ENCODE measurements at regions not wholly inside any gene's neighbourhood (a gene's known extent, or its start where the extent isn't known, plus 50 kb on each side); places are given as distances from the start of the nearest gene placed in this dataset.
"Not testable (repeated sequence)": the region's sequence is repeated elsewhere in the genome, so short reads cannot be mapped to it uniquely, and the experiment has no call there.

DNA sequence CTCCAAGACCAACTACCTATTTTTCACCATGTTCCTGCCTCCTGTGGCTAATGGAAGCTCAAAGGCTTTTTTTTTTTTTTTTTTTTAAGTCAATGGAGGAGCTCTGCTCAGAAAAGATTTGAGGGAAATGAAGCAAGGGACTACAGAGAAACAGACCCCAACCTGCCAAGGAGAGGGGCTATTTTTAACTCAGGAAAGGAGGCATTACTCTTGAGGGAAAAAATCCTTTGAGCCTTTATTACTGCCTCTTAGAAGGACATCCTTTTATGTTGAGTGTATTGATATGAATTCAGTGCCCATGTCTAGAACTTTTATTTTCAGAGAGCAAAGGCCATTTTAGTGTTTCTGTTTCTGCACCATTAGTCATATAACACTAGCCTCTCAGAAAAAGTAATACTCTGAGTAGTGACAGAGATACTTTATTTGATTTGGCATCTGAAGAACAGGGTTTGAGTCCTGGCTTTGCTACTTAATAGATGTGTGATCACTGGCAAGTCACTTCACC, 68.1 kb upstream of the PCDH8 start:
- CTCF ChIA-PET = no interaction called here
- TF ChIP-seq, protein P1, sequence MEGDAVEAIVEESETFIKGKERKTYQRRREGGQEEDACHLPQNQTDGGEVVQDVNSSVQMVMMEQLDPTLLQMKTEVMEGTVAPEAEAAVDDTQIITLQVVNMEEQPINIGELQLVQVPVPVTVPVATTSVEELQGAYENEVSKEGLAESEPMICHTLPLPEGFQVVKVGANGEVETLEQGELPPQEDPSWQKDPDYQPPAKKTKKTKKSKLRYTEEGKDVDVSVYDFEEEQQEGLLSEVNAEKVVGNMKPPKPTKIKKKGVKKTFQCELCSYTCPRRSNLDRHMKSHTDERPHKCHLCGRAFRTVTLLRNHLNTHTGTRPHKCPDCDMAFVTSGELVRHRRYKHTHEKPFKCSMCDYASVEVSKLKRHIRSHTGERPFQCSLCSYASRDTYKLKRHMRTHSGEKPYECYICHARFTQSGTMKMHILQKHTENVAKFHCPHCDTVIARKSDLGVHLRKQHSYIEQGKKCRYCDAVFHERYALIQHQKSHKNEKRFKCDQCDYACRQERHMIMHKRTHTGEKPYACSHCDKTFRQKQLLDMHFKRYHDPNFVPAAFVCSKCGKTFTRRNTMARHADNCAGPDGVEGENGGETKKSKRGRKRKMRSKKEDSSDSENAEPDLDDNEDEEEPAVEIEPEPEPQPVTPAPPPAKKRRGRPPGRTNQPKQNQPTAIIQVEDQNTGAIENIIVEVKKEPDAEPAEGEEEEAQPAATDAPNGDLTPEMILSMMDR (conservative IDR thresholded peaks at IDR 0.05; ENCODE audit: low read depth) = no peak
- H3K27ac ChIP-seq = no peak overlapping the region
- POLR2A ChIA-PET (ENCODE audit: low non-redundant PET) = no interaction called here
- no peak for DNase-seq (ENCODE audit: low spot score)

DNA sequence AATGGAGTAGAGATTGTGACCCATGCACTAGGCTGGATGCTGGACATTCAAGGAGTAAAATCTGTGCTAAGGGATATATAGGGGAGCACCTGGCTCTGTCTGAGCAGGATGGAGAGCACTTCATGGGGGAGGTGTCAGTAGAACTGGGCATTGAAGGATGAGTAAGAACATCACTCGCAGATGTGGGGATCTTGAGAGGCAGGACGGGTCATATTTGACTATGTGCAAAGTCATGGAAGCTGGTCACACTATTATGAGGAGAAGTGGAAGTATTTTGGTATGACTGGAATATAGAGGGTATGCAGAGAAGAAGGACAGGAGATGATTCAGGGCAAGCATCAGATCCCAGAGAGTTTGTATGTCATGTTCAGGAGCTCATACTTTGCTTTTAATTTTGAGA, 62.9 kb upstream of the PCDH8 start:
- CTCF ChIA-PET = interaction anchor here (0.9 to 1.1 kb wide), 2 partner anchors 14 to 1352 kb away, joined by 4 read pairs; no protein-coding TSS in a partner anchor
- no peak for DNase-seq (ENCODE audit: low spot score)
- H3K27ac ChIP-seq = no peak overlapping the region
- POLR2A ChIA-PET (ENCODE audit: low non-redundant PET) = no interaction called here
- TF ChIP-seq, protein P1 (conservative IDR thresholded peaks at IDR 0.05; ENCODE audit: low read depth) = no peak

DNA sequence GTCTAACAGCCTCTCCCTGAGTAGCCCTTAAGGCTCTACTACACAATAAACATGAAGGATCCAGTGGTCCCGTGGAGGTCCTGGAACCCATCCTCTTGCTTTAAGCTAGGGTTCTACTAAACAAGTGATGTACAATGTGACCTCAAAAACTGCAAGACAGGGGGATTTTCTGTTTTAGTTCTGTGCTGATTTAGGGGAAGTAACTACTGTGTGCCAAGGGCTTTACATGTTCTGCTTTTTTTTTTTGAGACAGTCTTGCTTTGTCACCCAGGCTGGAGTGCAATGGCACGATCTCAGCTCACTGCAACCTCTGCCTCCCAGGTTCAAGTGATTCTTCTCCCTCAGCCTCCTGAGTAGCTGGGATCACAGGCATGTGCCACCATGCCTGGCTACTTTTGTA, 61.9 kb upstream of the PCDH8 start:
- DNase-seq (ENCODE audit: low spot score); POLR2A ChIA-PET (ENCODE audit: low non-redundant PET); H3K27ac ChIP-seq: not testable (repeated sequence)
- CTCF ChIA-PET = interaction anchor here (0.9 to 1.1 kb wide), 3 partner anchors 13 to 1353 kb away, joined by 3 to 4 read pairs (median 4); no protein-coding TSS in a partner anchor

DNA sequence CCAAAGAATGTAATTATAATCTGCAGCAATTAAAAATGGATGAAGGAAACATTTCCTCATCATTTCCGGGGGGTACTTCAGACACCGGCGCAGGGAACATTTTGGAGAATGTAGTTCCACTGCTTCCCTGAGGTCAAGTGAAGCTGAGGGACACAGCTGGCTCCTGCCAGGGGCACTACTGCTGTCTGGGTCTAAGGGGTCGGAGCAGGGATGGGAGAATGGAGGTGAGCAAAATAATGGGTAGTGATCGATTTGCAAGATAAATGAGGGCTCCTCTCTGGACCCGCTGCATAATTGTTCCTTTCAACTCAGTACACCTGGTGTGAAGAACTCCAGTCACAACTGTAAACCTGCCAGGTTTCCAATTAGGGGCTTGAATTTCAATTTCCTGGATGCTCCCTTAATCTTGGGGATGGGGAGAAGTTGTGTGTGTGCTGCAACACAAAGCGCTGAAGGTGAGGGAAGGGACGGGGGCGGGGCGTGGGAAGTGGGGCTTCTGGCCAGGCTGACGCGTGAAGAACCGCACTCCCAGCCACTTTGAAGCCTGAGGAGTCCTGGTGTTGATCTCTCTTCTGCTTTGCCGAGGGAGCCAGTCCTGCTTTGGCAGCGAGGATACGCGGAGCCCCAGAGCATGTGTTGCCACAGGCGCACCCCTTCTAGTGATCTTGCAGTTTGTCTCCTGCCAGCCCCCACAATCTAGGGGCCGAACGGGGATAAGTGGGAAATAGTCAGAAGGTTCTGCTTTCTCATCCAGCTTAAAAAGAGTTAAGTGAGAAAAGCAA, 57.9 kb upstream of the PCDH8 start:
- CTCF ChIA-PET = interaction anchor here (0.7 kb wide), 1 partner anchor 299 kb away, joined by 3 read pairs; no protein-coding TSS in a partner anchor
- DNase-seq (ENCODE audit: low spot score) = no peak
- TF ChIP-seq, protein P1 (conservative IDR thresholded peaks at IDR 0.05; ENCODE audit: low read depth) = no peak

DNA sequence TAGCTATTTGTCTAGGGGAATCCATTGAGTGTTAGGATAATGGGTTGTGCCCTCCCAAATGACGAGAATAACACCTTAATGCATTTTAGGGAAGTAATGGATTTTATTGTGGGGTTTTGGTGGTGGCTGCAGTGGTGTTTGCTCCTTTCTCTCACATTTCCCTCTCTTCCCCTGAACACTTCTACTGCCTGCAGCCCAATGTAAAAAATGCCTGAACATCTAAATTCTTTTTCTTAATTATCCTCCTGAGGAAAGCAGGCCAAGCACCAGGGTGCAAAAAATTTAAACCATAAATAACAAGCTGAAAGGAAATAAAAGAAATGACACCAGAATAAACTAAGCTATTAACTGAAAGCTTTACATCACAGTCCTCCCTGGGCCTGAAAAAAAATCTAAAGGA, 57.3 kb upstream of the PCDH8 start:
- TF ChIP-seq, protein P1 (conservative IDR thresholded peaks at IDR 0.05; ENCODE audit: low read depth) = no peak
- POLR2A ChIA-PET (ENCODE audit: low non-redundant PET) = no interaction called here
- no peak for DNase-seq (ENCODE audit: low spot score)
- no peak overlapping the region for H3K27ac ChIP-seq
- CTCF ChIA-PET = interaction anchor here (0.5 to 0.7 kb wide), 3 partner anchors 61 to 300 kb away, joined by 3 to 4 read pairs (median 3); no protein-coding TSS in a partner anchor

More for the DNA sequence above, 57.9 kb upstream of the PCDH8 start:
- POLR2A ChIA-PET (ENCODE audit: low non-redundant PET) = no interaction called here
- no peak overlapping the region for H3K27ac ChIP-seq

DNA sequence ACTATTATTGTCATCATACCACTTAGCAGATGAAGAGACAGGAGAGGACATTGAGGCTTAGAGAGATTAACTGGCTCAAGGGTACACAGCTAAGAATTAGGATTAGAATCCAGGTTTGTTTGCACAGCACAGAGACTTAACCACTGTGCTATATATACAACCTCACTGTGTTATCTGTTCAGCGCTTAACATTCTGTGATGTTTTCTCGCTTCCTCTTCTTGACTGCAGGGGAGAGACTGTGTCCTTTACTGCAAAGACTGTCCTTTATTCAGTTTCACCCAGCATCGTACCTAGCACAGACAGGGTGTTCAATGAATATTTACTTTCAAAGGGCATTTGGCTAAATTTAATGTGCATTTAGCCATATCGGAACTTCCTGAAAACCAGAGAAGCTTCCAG, 54.9 kb upstream of the PCDH8 start:
- TF ChIP-seq, protein P1 (conservative IDR thresholded peaks at IDR 0.05; ENCODE audit: low read depth) = no peak
- no peak for DNase-seq (ENCODE audit: low spot score)
- CTCF ChIA-PET = interaction anchor here (0.6 to 1.0 kb wide), 2 partner anchors 57 to 65 kb away, joined by 4 to 5 read pairs; no protein-coding TSS in a partner anchor
- POLR2A ChIA-PET (ENCODE audit: low non-redundant PET) = no interaction called here
- H3K27ac ChIP-seq = no peak overlapping the region

DNA sequence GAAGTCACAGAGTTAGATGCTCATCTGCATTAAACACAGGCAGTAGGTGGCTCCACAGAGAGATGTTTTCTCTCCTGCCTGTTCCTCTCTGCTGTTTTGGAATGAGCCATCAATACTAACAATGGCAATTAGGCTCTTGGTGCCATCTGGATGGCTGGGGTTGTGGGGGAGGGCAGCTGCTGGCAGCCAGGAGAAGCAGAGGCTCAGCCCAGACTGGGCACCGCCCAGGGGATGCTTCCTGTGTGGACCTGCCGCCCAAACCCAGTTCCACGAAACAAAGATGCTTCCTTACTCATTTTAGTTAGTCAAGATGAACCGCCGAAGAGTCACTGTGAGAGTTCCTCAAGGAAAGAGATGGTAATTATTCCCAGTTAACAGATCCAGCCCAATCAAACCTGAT, 50.8 kb upstream of the PCDH8 start:
- POLR2A ChIA-PET (ENCODE audit: low non-redundant PET) = no interaction called here
- H3K27ac ChIP-seq = no peak overlapping the region
- CTCF ChIA-PET = no interaction called here
- no peak for DNase-seq (ENCODE audit: low spot score)
- TF ChIP-seq, protein P1 (conservative IDR thresholded peaks at IDR 0.05; ENCODE audit: low read depth) = no peak

Measured in RWPE1 (cell line).